Calu3 (cell line): ENCODE measurements at regions not wholly inside any gene's neighbourhood (a gene's known extent, or its start where the extent isn't known, plus 50 kb on each side); places are given as distances from the start of the nearest gene placed in this dataset.

Experiments used
- BruUV-seq: library from RNA; stranded (reverse); fragments of 400-500 nt; replicated peaks from 2 replicates; lab custom pipeline; 2021; lab: Mats Ljungman, UMichigan
- CTCF ChIA-PET: fragments of 300-600 bp; sonication (Branson Sonifier 250); formaldehyde crosslinking; loops from one replicate; lab custom pipeline; 2022; ENCODE audit warnings: antibody characterized with exemption; lab: Charles Lee
- DNase-seq: peaks from one replicate; pipeline ENCODE4 v3.0.0; 2022
- H3K27ac Mint-ChIP-seq: one replicate; pipeline ENCODE4 v1.8.0; 2022; ENCODE audit warnings: mixed read lengths; ENCODE audit not compliant: unreplicated experiment
- H3K27me3 Mint-ChIP-seq: one replicate; pipeline ENCODE4 v1.8.0; 2022; ENCODE audit warnings: mixed read lengths; ENCODE audit not compliant: unreplicated experiment
- H3K36me3 Mint-ChIP-seq: one replicate; pipeline ENCODE4 v1.8.0; 2022; ENCODE audit warnings: mild to moderate bottlenecking, moderate library complexity, mixed read lengths; ENCODE audit not compliant: insufficient read depth, unreplicated experiment
- H3K4me1 Mint-ChIP-seq: one replicate; pipeline ENCODE4 v1.8.0; 2022; ENCODE audit warnings: mild to moderate bottlenecking, low read depth, mixed read lengths; ENCODE audit not compliant: unreplicated experiment
- H3K4me3 Mint-ChIP-seq: one replicate; pipeline ENCODE4 v1.8.0; 2022; ENCODE audit warnings: mild to moderate bottlenecking, low read depth, moderate library complexity, mixed read lengths; ENCODE audit not compliant: unreplicated experiment
- H3K9me3 Mint-ChIP-seq: one replicate; pipeline ENCODE4 v1.8.0; 2022; ENCODE audit warnings: low read depth, mixed read lengths; ENCODE audit not compliant: unreplicated experiment
- CTCF ChIP-seq: fragments of 200-600 bp; IDR thresholded peaks from one replicate; pipeline ENCODE4 v1.8.0; 2022; ENCODE audit warnings: antibody characterized with exemption; ENCODE audit not compliant: unreplicated experiment
- intact Hi-C: fragments of 100-400 bp; cut with micrococcal nuclease; formaldehyde crosslinking; loops from one replicate; pipeline ENCODE4 v1.10.0; 2022; ENCODE audit not compliant: unreplicated experiment

GRCh38 chr7:17722798-17723197, 217.5 kb downstream of the SNX13 start:
- DNase-seq: no peak
- Mint-ChIP-seq H3K4me1 (no peaks in the 10 kb centered on the region), H3K36me3 (no peaks in the 10 kb centered on the region), H3K9me3 (no peaks in the 10 kb centered on the region), H3K4me3 (no peak overlapping the region), H3K27me3 (no peaks in the 10 kb centered on the region), H3K27ac (no peak overlapping the region)
- BruUV-seq: no TSS peak
- CTCF ChIA-PET: no interaction called here
- intact Hi-C loops: no loop called here
- TF ChIP-seq CTCF: no peak

GRCh38 chr7:17725821-17726220, 214.5 kb downstream of the SNX13 start:
- TF ChIP-seq CTCF: no peak
- CTCF ChIA-PET: interaction anchor here (0.9 kb wide), 1 partner anchor 91 kb away, joined by 3 read pairs; no protein-coding TSS in a partner anchor
- Mint-ChIP-seq H3K27ac (no peak overlapping the region), H3K27me3 (no peaks in the 10 kb centered on the region), H3K4me1 (no peaks in the 10 kb centered on the region), H3K9me3 (no peaks in the 10 kb centered on the region), H3K36me3 (no peaks in the 10 kb centered on the region), H3K4me3 (no peak overlapping the region)
- no peak for DNase-seq
- intact Hi-C loops: no loop called here
- BruUV-seq: no TSS peak

- Mint-ChIP-seq H3K9me3 (peaks cover 5% of the 10 kb centered on the region), H3K4me3 (no peak overlapping the region), H3K27ac (no peak overlapping the region), H3K27me3 (peaks cover 18% of the 10 kb centered on the region), H3K36me3 (no peaks in the 10 kb centered on the region), H3K4me1 (no peaks in the 10 kb centered on the region)
- DNase-seq: no peak
- CTCF ChIA-PET: no interaction called here
- no TSS peak for BruUV-seq
- no peak for TF ChIP-seq CTCF
- intact Hi-C loops: no loop called here
Measured at GRCh38 chr7:17732083-17732482, 208.2 kb downstream of the SNX13 start.
